AML-193 (cell line): ENCODE measurements at regions not wholly inside any gene's neighbourhood (a gene's known extent, or its start where the extent isn't known, plus 50 kb on each side); places are given as distances from the start of the nearest gene placed in this dataset.
"Not testable (repeated sequence)": the region's sequence is repeated elsewhere in the genome, so short reads cannot be mapped to it uniquely, and the experiment has no call there.

Source experiments
- DNase-seq, 2 experiments: peaks; one replicate each; lab custom pipeline; 2025; lab: John Stamatoyannopoulos, UW

- no peak for DNase-seq
These were observed 511.4 kb downstream of the XPNPEP1 start for GRCh38 chr10:109411917-109412316.

- DNase-seq: no peak
These were observed 518.0 kb downstream of the XPNPEP1 start for GRCh38 chr10:109405338-109405737.

- DNase-seq: no peak
These were observed 519.8 kb downstream of the XPNPEP1 start for GRCh38 chr10:109403551-109403950.

- DNase-seq: no peak
These were observed 529.9 kb downstream of the XPNPEP1 start for GRCh38 chr10:109393425-109393824.

GRCh38 chr10:109386921-109387320 is 536.4 kb downstream of the XPNPEP1 start:
- DNase-seq: no peak

GRCh38 chr10:109386101-109386500 is 537.2 kb downstream of the XPNPEP1 start:
- no peak for DNase-seq

GRCh38 chr10:109379186-109379585 is 544.1 kb downstream of the XPNPEP1 start:
- no peak for DNase-seq

GRCh38 chr10:109374215-109374614 is 549.1 kb downstream of the XPNPEP1 start:
- DNase-seq: no peak

- no peak for DNase-seq
These were observed 564.0 kb downstream of the XPNPEP1 start for GRCh38 chr10:109359316-109359715.

- no peak for DNase-seq
These were observed 565.0 kb downstream of the XPNPEP1 start for GRCh38 chr10:109358325-109358724.

GRCh38 chr10:109348324-109348723 is 575.0 kb downstream of the XPNPEP1 start:
- no peak for DNase-seq

GRCh38 chr10:109343293-109343692 is 580.0 kb downstream of the XPNPEP1 start:
- no peak for DNase-seq

GRCh38 chr10:109341986-109342385 is 581.3 kb downstream of the XPNPEP1 start:
- no peak for DNase-seq

- no peak for DNase-seq
These were observed 595.3 kb downstream of the XPNPEP1 start for GRCh38 chr10:109328001-109328400.

GRCh38 chr10:109327266-109327665 is 596.0 kb downstream of the XPNPEP1 start:
- no peak for DNase-seq

GRCh38 chr10:109324721-109325120 is 598.6 kb downstream of the XPNPEP1 start:
- no peak for DNase-seq

GRCh38 chr10:109317746-109318366 is 605.5 kb downstream of the XPNPEP1 start:
- no peak for DNase-seq

GRCh38 chr10:109314016-109314415 is 609.3 kb downstream of the XPNPEP1 start:
- not testable (repeated sequence) for DNase-seq

- not testable (repeated sequence) for DNase-seq
These were observed 610.8 kb downstream of the XPNPEP1 start for GRCh38 chr10:109312555-109312954.

GRCh38 chr10:109308971-109309370 is 614.3 kb downstream of the XPNPEP1 start:
- DNase-seq: no peak

- not testable (repeated sequence) for DNase-seq
These were observed 616.2 kb downstream of the XPNPEP1 start for GRCh38 chr10:109307102-109307501.

GRCh38 chr10:109306698-109307097 is 616.6 kb downstream of the XPNPEP1 start:
- DNase-seq: no peak

GRCh38 chr10:109287858-109288257 is 635.5 kb downstream of the XPNPEP1 start:
- DNase-seq: no peak

- DNase-seq: no peak
These were observed 640.8 kb downstream of the XPNPEP1 start for GRCh38 chr10:109282510-109282909.
